HCT116 (cell line): ENCODE measurements at regions not wholly inside any gene's neighbourhood (a gene's known extent, or its start where the extent isn't known, plus 50 kb on each side); places are given as distances from the start of the nearest gene placed in this dataset.

Experiments used
- ATAC-seq: fragments of 200-7000 bp; cut with Tn5 transposase; 2 replicates; pipeline ENCODE4 v1.9.1; 2020; ENCODE audit warnings: mild to moderate bottlenecking, moderate library complexity
- BruUV-seq: library from RNA; stranded (reverse); fragments of 400-500 nt; replicated peaks from 2 replicates; lab custom pipeline; 2021; lab: Mats Ljungman, UMichigan
- CTCF ChIA-PET: fragments of 300-600 bp; sonication (Branson Sonifier 250); formaldehyde crosslinking; loops from one replicate; lab custom pipeline; 2021; ENCODE audit warnings: antibody characterized with exemption; lab: Charles Lee
- POLR2A ChIA-PET: fragments of 300-600, 350-600 bp; sonication (Branson Sonifier 250); formaldehyde crosslinking; loops from one replicate; lab custom pipeline; 2021; ENCODE audit warnings: antibody characterized with exemption; lab: Charles Lee
- RAD21 ChIA-PET, 2 experiments: fragments of 300-600 bp; sonication (Branson Sonifier 250); formaldehyde crosslinking; loops; one replicate each; lab custom pipeline; 2023; ENCODE audit warnings: low total read pairs in 2 of 2; ENCODE audit not compliant: uncharacterized antibody in 2 of 2, unreplicated experiment in 2 of 2, low non-redundant PET in 1 of 2; lab: Charles Lee
- DNase-seq: peaks from one replicate; pipeline ENCODE4 v3.0.0-alpha.2; 2010; ENCODE audit warnings: low read depth, low spot score
- H2AFZ ChIP-seq: fragments of 200-600 bp; shearing (Covaris generic), sonication (generic); 2 replicates; pipeline ENCODE4 v1.6.1; 2017; ENCODE audit warnings: low read depth, mixed run types, mixed read lengths, antibody characterized with exemption, low read length; ENCODE audit not compliant: poor library complexity, severe bottlenecking
- H3K27ac ChIP-seq: 2 replicates; pipeline ENCODE4 v1.5.1; 2012; ENCODE audit warnings: low read depth, low read length
- H3K27me3 ChIP-seq: fragments of 200-600 bp; sonication (generic); 2 replicates; pipeline ENCODE4 v1.6.1; 2016; ENCODE audit warnings: mixed run types, low read length, mixed read lengths; ENCODE audit not compliant: insufficient read depth
- H3K36me3 ChIP-seq, 2 experiments: fragments of 200-500 bp in 1 of 2; fragments of 200-600 bp in 1 of 2; sonication (Bioruptor generic) in 1 of 2; sonication (generic) in 1 of 2; 2 replicates each; pipeline versions ENCODE4 v1.5.1 to v1.6.1; 2014 to 2016; ENCODE audit warnings: low read length in 2 of 2, inconsistent platforms in 1 of 2, mixed read lengths in 1 of 2, mixed run types in 1 of 2; ENCODE audit not compliant: insufficient read depth in 2 of 2, control insufficient read depth in 1 of 2
- H3K4me1 ChIP-seq, 2 experiments: fragments of 200-600 bp in 1 of 2; sonication (generic) in 1 of 2; 2 replicates each; pipeline versions ENCODE4 v1.5.1 to v1.6.1; 2012 to 2017; ENCODE audit warnings: low read length in 2 of 2, inconsistent platforms in 1 of 2, mild to moderate bottlenecking in 1 of 2, mixed read lengths in 1 of 2, mixed run types in 1 of 2, moderate library complexity in 1 of 2; ENCODE audit not compliant: insufficient read depth in 2 of 2, control insufficient read depth in 1 of 2
- H3K4me2 ChIP-seq: fragments of 200-600 bp; sonication (generic); 2 replicates; pipeline ENCODE4 v1.6.1; 2017; ENCODE audit warnings: mixed run types, low read length, mixed read lengths
- H3K4me3 ChIP-seq, 2 experiments: fragments of 200-600 bp in 1 of 2; sonication (generic) in 1 of 2; replicated peaks in 1 of 2; 2 replicates each; pipeline ENCODE4 v1.5.1; 2011 to 2016; ENCODE audit warnings: low read length in 2 of 2, control low read depth in 1 of 2, low read depth in 1 of 2, mild to moderate bottlenecking in 1 of 2, mixed read lengths in 1 of 2, mixed run types in 1 of 2
- H3K79me2 ChIP-seq: fragments of 200-600 bp; sonication (generic); 2 replicates; pipeline ENCODE4 v1.6.1; 2017; ENCODE audit warnings: mild to moderate bottlenecking, mixed run types, low read length, moderate library complexity, mixed read lengths; ENCODE audit not compliant: insufficient read depth
- H3K9ac ChIP-seq: fragments of 200-600 bp; sonication (generic); 2 replicates; pipeline ENCODE4 v1.6.1; 2016; ENCODE audit warnings: low read length, mixed read lengths
- H3K9me2 ChIP-seq: fragments of 200-600 bp; sonication (generic), shearing (Covaris generic); 2 replicates; pipeline ENCODE4 v1.6.1; 2017; ENCODE audit warnings: mixed run types, mild to moderate bottlenecking, moderate library complexity; ENCODE audit not compliant: insufficient read depth
- H3K9me3 ChIP-seq, 2 experiments: fragments of 200-500 bp in 1 of 2; fragments of 200-600 bp in 1 of 2; sonication (Bioruptor generic) in 1 of 2; sonication (generic) in 1 of 2; 2 replicates each; pipeline ENCODE4 v1.6.1; 2014 to 2017; ENCODE audit warnings: low read length in 2 of 2, mixed read lengths in 2 of 2, inconsistent platforms in 1 of 2, low read depth in 1 of 2, mild to moderate bottlenecking in 1 of 2, mixed run types in 1 of 2, moderate library complexity in 1 of 2; ENCODE audit not compliant: control insufficient read depth in 1 of 2, insufficient read depth in 1 of 2
- H4K20me1 ChIP-seq: fragments of 200-600 bp; sonication (generic), shearing (Covaris generic); 2 replicates; pipeline ENCODE4 v1.6.1; 2017; ENCODE audit warnings: mixed run types, mild to moderate bottlenecking, moderate library complexity; ENCODE audit not compliant: insufficient read depth
- ATF3 ChIP-seq: IDR thresholded peaks from 2 replicates; pipeline ENCODE4 v1.6.1; 2012
- CEBPB ChIP-seq: IDR thresholded peaks from 2 replicates; pipeline ENCODE4 v1.6.1; 2012; ENCODE audit warnings: low read depth
- EGR1 ChIP-seq: IDR thresholded peaks from 2 replicates; pipeline ENCODE4 v1.6.1; 2012; ENCODE audit warnings: low read depth
- ELF1 ChIP-seq: IDR thresholded peaks from 2 replicates; pipeline ENCODE4 v1.6.1; 2012; ENCODE audit warnings: low read depth, borderline replicate concordance
- JUND ChIP-seq: IDR thresholded peaks from 2 replicates; pipeline ENCODE4 v1.6.1; 2012
- POLR2A ChIP-seq: IDR thresholded peaks from 2 replicates; pipeline ENCODE4 v1.7.0; 2011; ENCODE audit warnings: borderline replicate concordance; ENCODE audit not compliant: insufficient read depth, insufficient read length; ENCODE audit errors: extremely low read depth
- POLR2AphosphoS5 ChIP-seq: IDR thresholded peaks from 2 replicates; pipeline ENCODE4 v1.6.1; 2011; ENCODE audit warnings: mild to moderate bottlenecking, low read depth, low read length, moderate library complexity
- RAD21 ChIP-seq: IDR thresholded peaks from 2 replicates; pipeline ENCODE4 v1.6.1; 2012; ENCODE audit warnings: low read depth, mild to moderate bottlenecking
- SIN3A ChIP-seq: IDR thresholded peaks from 2 replicates; pipeline ENCODE4 v1.6.1; 2012; ENCODE audit warnings: low read depth
- SRF ChIP-seq: IDR thresholded peaks from 2 replicates; pipeline ENCODE4 v1.6.1; 2012; ENCODE audit warnings: low read depth
- TCF7L2 ChIP-seq: IDR thresholded peaks from 2 replicates; pipeline ENCODE4 v1.7.0; 2011; ENCODE audit warnings: borderline replicate concordance, inconsistent platforms; ENCODE audit not compliant: insufficient read depth, insufficient read length; ENCODE audit errors: extremely low read depth
- ZFX ChIP-seq: fragments of 450-650 bp; IDR thresholded peaks from 2 replicates; pipeline ENCODE4 v1.6.1; 2017
- ZNF274 ChIP-seq: fragments of 200-500 bp; sonication (Bioruptor generic); IDR thresholded peaks from 2 replicates; pipeline ENCODE4 v1.6.1; 2014; ENCODE audit warnings: mild to moderate bottlenecking, low read depth, low read length, inconsistent platforms
- intact Hi-C: fragments of 100-400 bp; cut with micrococcal nuclease; formaldehyde crosslinking; loops from 2 replicates; pipeline ENCODE4 v1.10.0; 2022
- TF ChIP-seq, protein P1 (sequence below): IDR thresholded peaks from 2 replicates; pipeline ENCODE4 v1.6.1; 2011; ENCODE audit warnings: mild to moderate bottlenecking, low read length, moderate library complexity; ENCODE audit not compliant: insufficient replicate concordance; ENCODE audit errors: extremely low read depth
- TF ChIP-seq, protein P2 (sequence below): IDR thresholded peaks from 2 replicates; pipeline ENCODE4 v1.6.1; 2012; ENCODE audit warnings: low read depth
- TF ChIP-seq, protein P3 (sequence below): IDR thresholded peaks from 2 replicates; pipeline ENCODE4 v1.6.1; 2012

GRCh38 chr15:96135166-96136093 is 195.1 kb upstream of the NR2F2 start:
- BruUV-seq = no TSS peak
- ChIA-PET CTCF (no interaction called here), POLR2A (no interaction called here), RAD21 (no interaction called here)
- DNase-seq (no peak), ATAC-seq (no peak)
- H4K20me1 ChIP-seq = no peaks in the 10 kb centered on the region
- no peaks in the 10 kb centered on the region for H3K4me1 ChIP-seq
- no peaks in the 10 kb centered on the region for H3K27me3 ChIP-seq
- H3K4me2 ChIP-seq = no peak overlapping the region
- H3K9me3 ChIP-seq = no peaks in the 10 kb centered on the region
- no peak overlapping the region for H3K27ac ChIP-seq
- no peak overlapping the region for H3K4me3 ChIP-seq
- TF ChIP-seq, protein P1, sequence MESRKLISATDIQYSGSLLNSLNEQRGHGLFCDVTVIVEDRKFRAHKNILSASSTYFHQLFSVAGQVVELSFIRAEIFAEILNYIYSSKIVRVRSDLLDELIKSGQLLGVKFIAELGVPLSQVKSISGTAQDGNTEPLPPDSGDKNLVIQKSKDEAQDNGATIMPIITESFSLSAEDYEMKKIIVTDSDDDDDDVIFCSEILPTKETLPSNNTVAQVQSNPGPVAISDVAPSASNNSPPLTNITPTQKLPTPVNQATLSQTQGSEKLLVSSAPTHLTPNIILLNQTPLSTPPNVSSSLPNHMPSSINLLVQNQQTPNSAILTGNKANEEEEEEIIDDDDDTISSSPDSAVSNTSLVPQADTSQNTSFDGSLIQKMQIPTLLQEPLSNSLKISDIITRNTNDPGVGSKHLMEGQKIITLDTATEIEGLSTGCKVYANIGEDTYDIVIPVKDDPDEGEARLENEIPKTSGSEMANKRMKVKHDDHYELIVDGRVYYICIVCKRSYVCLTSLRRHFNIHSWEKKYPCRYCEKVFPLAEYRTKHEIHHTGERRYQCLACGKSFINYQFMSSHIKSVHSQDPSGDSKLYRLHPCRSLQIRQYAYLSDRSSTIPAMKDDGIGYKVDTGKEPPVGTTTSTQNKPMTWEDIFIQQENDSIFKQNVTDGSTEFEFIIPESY = no peak
- TF ChIP-seq JUND (no peak), ELF1 (no peak), SIN3A (no peak), POLR2AphosphoS5 (no peak), POLR2A (no peak), SRF (no peak), TCF7L2 (no peak), EGR1 (no peak), ATF3 (no peak), ZNF274 (no peak), RAD21 (no peak), ZFX (no peak), CEBPB (no peak)
- TF ChIP-seq, protein P2, sequence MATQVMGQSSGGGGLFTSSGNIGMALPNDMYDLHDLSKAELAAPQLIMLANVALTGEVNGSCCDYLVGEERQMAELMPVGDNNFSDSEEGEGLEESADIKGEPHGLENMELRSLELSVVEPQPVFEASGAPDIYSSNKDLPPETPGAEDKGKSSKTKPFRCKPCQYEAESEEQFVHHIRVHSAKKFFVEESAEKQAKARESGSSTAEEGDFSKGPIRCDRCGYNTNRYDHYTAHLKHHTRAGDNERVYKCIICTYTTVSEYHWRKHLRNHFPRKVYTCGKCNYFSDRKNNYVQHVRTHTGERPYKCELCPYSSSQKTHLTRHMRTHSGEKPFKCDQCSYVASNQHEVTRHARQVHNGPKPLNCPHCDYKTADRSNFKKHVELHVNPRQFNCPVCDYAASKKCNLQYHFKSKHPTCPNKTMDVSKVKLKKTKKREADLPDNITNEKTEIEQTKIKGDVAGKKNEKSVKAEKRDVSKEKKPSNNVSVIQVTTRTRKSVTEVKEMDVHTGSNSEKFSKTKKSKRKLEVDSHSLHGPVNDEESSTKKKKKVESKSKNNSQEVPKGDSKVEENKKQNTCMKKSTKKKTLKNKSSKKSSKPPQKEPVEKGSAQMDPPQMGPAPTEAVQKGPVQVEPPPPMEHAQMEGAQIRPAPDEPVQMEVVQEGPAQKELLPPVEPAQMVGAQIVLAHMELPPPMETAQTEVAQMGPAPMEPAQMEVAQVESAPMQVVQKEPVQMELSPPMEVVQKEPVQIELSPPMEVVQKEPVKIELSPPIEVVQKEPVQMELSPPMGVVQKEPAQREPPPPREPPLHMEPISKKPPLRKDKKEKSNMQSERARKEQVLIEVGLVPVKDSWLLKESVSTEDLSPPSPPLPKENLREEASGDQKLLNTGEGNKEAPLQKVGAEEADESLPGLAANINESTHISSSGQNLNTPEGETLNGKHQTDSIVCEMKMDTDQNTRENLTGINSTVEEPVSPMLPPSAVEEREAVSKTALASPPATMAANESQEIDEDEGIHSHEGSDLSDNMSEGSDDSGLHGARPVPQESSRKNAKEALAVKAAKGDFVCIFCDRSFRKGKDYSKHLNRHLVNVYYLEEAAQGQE = no peak
- TF ChIP-seq, protein P3, sequence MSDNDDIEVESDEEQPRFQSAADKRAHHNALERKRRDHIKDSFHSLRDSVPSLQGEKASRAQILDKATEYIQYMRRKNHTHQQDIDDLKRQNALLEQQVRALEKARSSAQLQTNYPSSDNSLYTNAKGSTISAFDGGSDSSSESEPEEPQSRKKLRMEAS = no peak
- intact Hi-C loops = no loop called here
- no peak overlapping the region for H3K9ac ChIP-seq
- H2AFZ ChIP-seq = no peak overlapping the region
- H3K36me3 ChIP-seq = no peaks in the 10 kb centered on the region
- H3K79me2 ChIP-seq = no peaks in the 10 kb centered on the region
- H3K9me2 ChIP-seq = no peaks in the 10 kb centered on the region; the same call in 1 of the 2 replicates
